Medulla oblongata (tissue), 1 donor: ENCODE measurements at regions not wholly inside any gene's neighbourhood (a gene's known extent, or its start where the extent isn't known, plus 50 kb on each side); places are given as distances from the start of the nearest gene placed in this dataset.
A peak's percentile ranks its signal among the peaks of the same experiment; 100 is the strongest.

ENCODE experiments used
- DNase-seq: peaks from one replicate; pipeline ENCODE4 v3.0.0-alpha.2; 2015; ENCODE audit errors: extremely low spot score

DNA sequence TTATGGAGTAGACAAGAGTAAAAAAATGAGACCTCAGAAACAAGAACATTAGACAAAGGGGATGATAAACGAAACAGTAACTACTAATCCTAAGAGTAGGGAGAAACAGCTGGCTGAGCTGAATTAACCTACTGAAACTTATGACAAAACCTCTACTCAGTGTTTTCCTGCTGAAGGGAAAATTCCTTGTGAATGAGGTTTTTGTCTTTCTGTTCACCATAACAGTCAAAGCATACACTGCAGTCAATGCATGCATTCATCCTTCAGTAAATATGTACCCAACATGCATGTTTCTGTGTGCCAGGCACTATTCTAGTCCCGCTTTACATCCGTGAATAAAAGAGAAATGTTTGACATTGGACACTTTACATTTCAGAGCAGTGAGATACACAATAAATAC lies 805.6 kb upstream of the KLHL29 start:
- peak; percentile 40 for DNase-seq

- no peak for DNase-seq
Observed at GRCh38 chr2:22582107-22582506, 802.9 kb upstream of the KLHL29 start.

- no peak for DNase-seq
Observed at GRCh38 chr2:22596306-22596705, 788.7 kb upstream of the KLHL29 start.

DNA sequence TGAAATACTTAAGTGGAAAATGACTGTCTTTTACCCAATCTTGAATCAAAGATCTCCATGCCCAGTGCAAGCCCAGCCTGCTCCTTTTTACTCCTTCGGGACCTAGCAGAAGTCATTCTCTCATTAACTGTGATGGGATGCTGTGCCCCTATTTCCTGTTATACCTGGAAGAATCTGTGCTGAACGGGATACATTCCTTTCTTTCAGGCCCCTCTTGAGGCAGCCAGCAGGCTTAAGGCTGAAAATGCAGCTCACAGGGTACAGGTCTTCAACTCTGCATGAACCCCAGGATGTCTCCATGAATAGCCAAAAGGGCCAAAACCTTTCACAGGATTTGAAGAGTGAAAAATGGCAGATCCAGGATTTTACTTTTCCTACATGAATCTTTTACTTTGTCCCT lies 784.8 kb upstream of the KLHL29 start:
- no peak for DNase-seq

DNA sequence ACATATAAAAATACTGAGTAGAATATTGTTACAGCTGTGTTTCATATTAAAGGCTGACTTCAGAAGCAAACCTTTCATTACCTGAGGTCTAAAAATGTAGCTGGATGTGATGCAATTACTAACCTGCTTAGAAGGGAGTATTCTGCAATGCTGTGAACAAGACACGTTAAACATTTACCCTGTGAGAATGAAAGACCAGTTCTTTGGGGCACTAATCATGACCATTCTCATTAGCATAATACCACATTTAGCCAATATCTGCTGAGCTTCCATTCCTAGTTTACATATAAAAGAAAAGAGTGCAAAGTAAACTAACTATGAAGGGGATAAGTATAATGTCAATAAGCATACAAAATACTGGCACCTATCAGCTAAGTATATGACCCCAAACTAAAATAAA lies 784.0 kb upstream of the KLHL29 start:
- DNase-seq = no peak

GRCh38 chr2:22604136-22604535 lies 780.8 kb upstream of the KLHL29 start:
- no peak for DNase-seq

DNA sequence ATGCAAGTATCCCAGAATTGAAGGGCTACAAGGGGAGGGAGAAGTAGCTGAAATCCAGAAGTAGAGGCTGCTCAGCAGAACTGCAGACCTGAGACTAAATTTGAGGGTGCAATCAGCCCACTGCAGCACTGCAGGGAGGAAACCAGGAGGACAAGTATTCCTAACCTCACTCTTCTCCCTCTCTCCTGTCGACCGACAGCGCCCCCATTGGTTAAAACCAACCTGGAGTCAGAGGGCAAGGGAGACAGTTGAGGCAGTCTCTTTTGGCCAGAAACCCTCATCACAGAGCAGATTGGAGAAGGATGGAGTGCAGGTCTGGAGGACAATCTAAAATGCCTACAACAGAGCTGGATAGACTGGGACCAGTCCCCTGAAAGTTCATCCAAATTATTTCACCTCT lies 768.9 kb upstream of the KLHL29 start:
- DNase-seq = no peak

- DNase-seq = no peak
Observed at GRCh38 chr2:22623620-22624019, 761.4 kb upstream of the KLHL29 start.

GRCh38 chr2:22626621-22627020 lies 758.4 kb upstream of the KLHL29 start:
- DNase-seq = no peak

DNA sequence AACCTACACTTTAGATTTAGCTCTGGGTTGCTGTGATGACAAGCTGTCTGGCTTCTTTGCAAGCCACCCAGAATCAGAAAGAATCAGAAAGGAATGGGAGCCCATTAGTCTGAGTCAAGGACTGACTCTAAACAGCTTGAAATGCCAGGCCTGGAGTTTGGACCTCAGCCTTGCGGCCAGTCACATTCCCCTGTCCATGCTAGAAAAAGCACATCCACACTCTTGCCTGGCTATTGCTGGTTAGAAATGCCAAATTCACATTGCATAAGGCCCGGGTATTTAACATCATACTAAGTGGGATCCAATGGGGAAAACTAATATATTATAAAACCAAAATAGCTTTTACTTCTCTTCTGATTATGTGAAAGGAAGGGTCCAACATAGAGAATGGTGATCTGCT lies 756.8 kb upstream of the KLHL29 start:
- no peak for DNase-seq

DNA sequence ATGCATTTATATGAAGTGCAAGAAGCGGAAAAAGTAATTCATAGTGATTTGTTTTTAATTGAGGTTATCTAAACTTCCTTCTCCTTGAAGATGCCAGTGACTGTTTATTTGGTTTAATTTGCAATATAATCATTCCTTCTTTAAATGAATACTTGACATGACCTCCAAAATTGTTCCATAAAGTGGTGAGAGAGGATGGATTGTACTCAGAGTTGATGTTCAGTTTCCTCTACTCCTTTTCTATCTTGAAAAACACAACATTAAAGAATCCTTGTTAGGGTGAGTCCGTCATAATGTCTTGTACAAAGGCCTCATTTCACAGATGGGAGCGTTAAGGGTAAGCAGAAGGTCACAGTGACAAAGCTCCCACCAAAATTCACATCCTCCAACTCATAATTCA lies 756.1 kb upstream of the KLHL29 start:
- DNase-seq = no peak

DNA sequence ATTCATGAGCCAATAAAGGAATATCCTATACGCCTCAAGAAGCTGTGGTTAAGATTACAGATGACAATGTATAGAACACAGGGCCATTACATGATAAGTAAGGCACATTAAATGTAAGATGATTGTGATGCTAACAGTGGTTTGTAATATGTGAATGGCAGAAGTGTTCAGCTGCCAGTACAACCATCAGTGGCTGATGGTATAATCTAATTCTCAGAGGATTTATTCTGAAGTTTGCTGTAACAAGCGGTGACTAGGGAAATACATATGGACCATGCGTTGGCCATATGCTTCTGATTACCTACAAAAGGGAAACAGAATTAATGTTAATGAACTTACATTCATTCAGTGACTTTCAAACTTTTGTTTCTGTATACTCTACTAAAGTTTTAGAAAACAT lies 750.8 kb upstream of the KLHL29 start:
- DNase-seq = no peak

DNA sequence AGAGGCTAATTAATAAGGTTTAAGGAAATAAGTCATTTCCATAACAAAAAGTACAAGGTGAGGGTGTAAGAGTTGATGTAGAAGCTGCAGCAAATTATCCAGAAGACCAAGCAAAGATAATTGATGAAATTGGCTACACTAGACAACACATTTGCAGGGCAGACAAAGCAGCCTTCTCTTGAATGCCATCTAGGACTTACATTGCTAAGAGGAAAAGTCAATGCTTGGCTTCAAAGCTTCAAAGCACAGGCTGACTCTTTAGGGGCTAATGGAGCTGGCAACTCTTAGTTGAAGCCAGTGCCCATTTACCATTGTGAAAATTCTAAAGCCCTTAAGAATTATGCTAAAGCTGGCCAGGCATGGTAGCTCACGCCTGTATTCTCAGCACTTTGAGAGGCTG lies 728.6 kb upstream of the KLHL29 start:
- no peak for DNase-seq

- no peak for DNase-seq
Observed at GRCh38 chr2:22673529-22673928, 711.5 kb upstream of the KLHL29 start.

DNA sequence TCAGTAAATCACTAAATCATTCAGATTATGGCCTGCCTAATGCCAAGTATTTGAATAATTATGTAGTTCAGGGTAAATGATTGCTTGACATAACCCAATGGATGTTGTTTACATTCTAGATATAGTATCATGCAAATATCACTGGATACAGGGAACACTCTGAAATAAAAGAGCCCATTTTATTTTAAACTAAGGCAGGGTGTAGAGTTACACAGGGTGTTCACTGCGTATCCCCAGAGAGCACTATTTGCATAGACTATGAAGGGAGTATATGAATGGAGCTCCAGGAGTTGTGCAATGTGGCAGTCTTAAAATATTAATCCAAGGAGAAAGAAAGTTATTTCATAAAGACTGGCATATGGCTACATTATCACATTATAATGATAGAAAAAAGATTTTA lies 701.1 kb upstream of the KLHL29 start:
- DNase-seq = no peak

GRCh38 chr2:22690096-22690495 lies 694.9 kb upstream of the KLHL29 start:
- DNase-seq = no peak

DNA sequence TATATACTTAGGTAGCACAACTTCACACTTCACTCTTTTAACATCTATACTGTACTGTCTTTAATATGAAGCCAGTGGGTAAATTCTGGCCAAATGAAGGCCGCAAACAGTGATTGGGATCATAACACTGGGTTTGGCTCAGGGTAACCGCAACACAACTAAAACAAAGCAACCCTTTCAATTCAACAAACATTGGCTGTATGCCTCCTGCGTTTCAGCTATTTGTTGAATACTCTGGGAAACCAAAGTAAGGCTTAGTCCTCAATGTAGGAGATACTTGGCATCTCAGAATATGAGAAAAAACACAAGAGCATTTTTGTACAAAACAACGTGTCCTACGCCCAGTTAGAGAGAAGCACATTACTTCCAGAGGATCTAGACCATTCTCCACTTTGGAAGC lies 693.3 kb upstream of the KLHL29 start:
- DNase-seq = peak; percentile 58

DNA sequence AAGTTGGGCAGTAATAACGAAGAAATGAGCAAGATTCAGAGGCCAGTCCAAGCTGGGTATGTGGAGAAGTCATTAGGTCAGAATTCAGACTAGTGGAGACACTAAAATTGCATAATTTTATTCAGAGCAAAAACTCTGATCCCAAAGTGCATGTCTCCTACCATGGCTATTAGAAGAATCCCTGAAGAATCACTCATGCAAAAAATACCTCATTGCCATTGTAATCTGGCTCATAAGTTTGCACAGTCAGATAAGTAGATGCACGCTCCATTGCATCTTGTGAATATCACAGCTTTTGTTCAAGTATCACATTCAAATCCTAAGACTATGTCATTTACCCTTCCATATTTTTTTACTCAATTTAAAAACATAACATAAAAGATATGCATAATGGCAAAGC lies 692.2 kb upstream of the KLHL29 start:
- no peak for DNase-seq

GRCh38 chr2:22694300-22694699 lies 690.7 kb upstream of the KLHL29 start:
- DNase-seq = no peak

DNA sequence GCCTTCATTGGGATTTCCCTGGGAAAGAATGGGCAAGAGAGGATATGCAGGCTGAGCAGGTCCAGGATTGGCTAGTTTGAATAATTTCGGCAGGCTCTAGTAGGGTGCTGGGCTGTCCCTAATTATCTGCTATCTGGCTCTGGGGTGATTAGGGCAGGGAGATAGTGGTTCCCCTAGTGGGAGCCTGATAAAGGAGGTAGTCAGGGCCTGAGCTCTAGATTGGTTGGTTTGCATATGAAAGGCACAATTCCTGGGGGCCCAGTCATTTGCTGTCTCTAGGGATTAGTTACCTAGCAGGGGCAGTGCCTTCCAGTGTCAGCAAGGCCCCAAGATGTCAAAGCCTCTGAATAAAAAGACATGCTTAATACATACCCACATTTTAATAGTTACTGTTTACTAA lies 690.1 kb upstream of the KLHL29 start:
- no peak for DNase-seq

DNA sequence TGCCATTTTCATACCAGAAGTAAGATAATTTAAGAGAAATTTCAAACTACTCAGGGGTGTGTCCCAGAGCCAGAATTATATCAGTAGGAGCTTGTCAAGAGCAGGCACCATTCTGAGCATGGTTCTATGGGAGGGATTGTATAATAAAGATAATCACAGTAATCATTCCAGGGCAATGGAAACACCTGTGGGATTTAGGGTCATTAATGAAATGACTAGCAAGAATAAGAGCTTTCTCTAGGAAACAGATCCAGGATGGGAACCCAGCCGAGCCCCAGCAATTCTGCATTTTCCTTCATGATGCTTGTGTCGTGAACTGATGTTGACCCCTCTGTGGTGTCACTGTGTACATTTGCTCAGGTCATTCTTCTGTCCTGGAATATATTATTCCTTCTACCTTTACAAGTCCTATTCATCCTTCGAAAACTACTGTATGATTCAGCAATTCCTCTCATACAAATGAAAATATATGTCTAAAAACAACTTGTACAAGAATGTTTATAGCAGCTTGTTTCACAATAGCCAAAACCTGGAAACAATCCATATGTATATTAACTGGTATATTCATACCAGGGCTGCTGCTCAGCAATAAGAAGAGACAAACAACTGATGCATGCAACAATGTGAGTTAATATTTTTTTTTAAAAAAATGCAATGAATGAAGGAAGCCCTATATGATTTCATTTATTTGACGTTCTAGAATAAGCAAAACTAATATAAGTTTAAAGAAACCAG lies 687.8 kb upstream of the KLHL29 start:
- no peak for DNase-seq

GRCh38 chr2:22701561-22702160 lies 683.3 kb upstream of the KLHL29 start:
- DNase-seq = no peak

GRCh38 chr2:22703286-22703920 lies 681.6 kb upstream of the KLHL29 start:
- DNase-seq = no peak
